G401 (cell line): ENCODE measurements at regions not wholly inside any gene's neighbourhood (a gene's known extent, or its start where the extent isn't known, plus 50 kb on each side); places are given as distances from the start of the nearest gene placed in this dataset.

ENCODE experiments used
- DNase-seq: peaks from one replicate; pipeline ENCODE4 v3.0.0-alpha.2; 2015; ENCODE audit warnings: low spot score
- in situ Hi-C: cut with HindIII; loops from 2 replicates; pipeline ENCODE4 v1.10.0; 2016; ENCODE audit warnings: low sequenced_read_pairs, mixed read lengths

DNA sequence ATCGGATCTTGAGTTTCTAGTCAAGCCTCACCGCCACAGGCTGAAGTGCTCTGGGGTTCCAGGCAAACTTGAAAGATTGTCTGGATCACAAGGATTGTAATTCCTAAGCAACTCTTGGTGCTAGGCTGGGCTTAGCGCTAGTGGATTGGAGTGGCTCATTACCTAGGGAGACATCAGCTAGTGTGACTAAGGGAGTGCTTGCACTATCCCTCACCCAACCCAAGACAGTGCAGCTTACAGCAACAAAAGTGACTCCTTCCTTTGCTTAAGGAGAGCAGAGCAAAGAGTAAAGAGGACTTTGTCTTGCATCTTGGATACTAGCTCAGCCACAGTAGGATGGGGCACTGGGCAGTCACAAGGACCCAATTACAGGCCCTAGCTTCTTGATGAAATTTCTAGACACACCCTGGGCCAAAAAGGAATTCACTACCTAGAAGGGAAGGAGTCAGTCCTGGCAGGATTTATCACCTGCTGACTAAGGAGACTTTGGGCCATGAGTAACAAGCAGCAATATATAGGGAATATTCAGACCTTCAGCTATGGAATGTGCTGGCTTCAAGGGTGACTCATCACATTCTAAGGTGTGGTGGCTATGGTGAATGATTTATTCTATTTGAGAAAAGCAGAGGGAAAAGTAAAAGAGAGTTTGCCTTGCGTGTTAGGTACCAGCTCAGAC lies 1212.4 kb downstream of the PCDH18 start:
- no peak for DNase-seq
- in situ Hi-C loops: no loop called here

DNA sequence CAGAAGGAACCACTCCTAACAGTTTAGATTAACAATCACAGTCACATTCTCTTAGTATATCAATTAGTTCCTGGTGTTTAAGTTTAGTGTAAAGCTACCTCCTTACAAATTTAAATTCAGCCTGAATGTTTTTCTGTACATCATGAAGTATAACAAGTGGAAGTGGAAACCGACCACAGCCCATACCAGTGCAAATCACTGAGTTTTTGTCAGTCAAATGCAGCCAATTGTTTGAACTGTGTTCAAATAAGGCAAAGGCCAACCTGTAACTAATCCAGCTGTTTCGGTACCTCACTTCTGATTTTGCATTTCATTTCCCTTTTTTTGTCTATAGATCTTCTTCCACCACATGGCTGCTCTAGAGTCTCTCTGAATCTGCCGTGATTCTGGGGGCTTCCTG lies 1215.3 kb downstream of the PCDH18 start:
- in situ Hi-C loops: no loop called here
- no peak for DNase-seq

DNA sequence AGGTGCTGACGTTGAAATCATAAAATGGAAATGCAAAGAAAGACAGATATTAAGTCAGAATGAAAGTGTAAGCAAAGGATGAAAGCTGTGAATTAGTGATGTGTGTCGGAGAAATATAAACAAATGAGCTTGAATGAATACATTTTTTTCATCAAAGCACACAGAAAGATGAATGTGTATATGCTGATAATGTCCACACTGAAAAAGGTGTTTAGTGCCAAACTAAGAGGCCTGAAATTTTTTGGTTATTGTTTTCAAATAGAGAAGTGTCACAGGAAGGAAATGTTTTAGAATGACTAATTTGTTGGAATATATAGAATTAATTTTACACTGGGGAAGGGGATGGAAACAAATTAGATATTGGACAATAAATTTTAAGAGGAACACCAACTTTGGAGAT lies 1217.6 kb downstream of the PCDH18 start:
- no peak for DNase-seq
- in situ Hi-C loops: no loop called here

DNA sequence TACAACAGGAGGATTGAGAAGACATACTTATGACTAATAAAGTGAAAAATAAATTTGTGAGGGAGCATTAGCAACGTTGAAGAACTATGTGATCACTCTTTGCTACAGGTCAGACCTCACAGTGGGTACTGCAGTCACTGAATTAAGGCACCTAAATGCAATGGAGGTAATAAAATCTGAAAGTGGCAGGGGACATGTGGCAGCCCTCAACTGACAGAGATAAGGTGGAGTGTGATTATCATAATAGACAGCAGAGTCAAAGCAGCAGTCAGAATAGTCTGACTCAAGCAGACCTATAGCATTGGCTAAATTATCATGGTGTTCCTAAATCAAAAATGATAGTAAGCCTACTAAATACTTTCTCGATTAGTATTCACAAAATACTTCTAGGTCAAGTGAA lies 1220.5 kb downstream of the PCDH18 start:
- in situ Hi-C loops: no loop called here
- no peak for DNase-seq

DNA sequence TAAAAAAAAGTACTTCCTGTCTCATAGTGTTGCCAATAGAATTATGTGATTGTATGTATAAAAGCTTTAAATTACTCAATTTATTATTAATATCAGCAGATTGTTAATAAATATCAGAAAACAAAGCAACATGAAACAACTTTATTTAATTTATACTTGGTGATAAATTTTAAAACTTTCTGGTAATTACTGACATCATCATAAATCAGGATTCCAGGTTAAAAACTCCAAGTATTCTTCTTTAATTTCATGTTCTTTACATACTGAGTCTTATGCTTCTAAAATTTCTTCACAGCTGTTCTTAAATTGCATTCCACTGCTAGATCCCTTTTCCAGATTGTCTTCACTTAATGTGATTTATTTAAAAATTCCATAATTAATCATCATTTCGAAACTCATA lies 1224.5 kb downstream of the PCDH18 start:
- DNase-seq: no peak
- in situ Hi-C loops: no loop called here

DNA sequence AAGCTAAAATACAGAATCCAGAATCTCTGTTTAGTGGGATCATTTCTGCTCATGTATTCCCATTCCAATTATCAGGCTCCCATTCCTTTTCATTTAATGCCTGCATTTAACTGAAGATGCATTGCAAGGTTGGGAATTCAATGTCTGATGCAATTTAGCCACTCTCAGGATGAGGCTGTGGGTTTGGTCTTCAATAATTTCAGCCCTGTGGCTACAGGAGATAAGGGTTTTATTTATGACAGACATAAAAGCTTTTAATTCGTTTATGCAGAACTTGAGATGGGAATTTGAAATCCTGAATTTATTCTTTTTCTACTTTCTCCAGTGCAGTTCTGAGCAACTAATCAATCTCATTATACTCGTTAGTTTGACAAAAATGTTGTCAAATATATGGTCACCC lies 1225.9 kb downstream of the PCDH18 start:
- in situ Hi-C loops: no loop called here
- DNase-seq: no peak

DNA sequence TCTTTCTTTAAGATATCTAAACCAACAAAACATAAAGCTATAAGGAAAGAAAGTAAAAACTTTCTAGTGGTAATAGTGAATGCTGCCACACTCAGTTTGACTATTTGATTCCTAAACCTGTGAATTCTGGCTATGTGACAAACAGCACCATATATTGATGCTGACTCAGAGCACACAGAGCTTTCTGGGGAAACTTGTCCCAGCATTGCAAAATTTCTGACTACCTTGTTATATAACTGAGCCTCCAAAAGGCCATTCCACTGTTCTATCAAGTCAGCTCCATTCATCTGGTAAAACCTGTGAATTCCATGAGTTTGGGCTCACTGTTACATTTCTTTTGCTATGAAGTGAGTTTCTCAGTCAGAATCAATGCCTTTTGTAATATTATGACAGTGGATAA lies 1229.7 kb downstream of the PCDH18 start:
- in situ Hi-C loops: no loop called here
- no peak for DNase-seq

DNA sequence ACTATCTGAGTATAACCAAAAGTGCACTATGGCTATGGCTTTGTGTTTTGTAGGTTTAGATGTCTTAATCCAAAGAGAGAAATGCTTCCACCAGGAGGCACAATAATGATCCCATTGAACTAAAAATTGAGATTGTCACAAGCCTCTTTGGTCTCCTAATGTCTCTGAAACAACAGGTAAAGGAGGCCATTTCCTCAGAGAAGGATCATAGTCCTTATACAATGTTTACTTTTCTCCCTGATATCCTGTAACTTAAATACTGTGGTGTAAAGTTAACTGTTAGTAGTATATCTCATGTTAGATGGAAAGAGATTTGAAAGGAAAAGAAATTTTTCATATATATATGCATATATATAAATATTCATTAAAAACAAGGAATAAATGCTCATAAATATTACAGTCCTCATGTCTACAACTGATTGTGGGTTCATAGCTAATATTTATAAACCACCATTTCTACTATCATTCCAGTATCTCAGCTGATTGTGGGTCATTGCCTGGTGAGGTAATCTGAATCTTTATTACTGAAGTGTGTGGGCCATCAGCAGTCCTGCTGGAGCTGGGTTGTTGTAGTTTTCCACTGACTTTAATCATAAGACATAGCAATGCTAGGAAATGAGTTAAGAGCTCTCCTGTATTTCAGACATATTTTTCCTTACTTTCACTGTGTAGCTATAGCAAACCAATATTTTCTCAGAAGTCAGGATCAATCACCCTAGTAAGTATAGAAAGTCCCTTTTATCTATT lies 1230.4 kb downstream of the PCDH18 start:
- DNase-seq: no peak
- in situ Hi-C loops: no loop called here

DNA sequence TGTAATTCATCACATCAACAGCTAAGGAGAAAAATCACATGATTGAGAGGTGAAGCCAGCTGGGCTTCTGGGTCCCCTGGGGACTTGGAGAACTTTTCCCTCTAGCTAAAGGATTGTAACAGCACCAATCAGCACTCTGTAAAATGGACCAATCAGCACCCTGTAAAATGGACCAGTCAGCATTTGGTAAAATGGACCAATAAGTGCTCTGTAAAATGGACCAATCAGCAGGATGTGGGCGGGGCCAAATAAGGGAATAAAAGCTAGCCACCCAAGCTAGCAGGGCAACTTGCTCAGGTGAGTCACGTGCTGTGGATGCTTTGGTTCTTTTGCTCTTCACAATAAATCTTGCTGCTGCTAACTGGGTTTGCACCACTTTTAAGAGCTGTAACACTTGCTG lies 1248.3 kb downstream of the PCDH18 start:
- DNase-seq: no peak
- in situ Hi-C loops: no loop called here

DNA sequence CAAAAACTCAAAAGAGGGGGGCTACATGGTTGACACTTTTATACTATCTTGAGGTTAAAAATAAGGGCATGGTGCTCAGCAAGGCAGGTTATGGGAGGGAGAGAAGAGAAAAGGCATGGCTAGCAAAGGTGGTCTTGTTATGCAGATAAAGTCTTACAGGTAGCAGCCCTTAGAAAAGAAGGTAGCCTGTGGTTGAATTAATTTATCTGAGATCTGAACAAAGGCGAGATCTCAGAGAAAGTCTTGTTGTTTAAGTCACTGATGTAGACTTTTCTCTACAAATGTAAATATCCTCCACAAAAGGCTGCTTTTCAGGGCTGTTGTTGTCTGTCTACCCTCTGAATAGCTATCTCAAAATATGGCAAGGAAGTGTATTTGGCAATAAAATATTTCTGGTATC lies 1250.4 kb downstream of the PCDH18 start:
- in situ Hi-C loops: no loop called here
- no peak for DNase-seq

DNA sequence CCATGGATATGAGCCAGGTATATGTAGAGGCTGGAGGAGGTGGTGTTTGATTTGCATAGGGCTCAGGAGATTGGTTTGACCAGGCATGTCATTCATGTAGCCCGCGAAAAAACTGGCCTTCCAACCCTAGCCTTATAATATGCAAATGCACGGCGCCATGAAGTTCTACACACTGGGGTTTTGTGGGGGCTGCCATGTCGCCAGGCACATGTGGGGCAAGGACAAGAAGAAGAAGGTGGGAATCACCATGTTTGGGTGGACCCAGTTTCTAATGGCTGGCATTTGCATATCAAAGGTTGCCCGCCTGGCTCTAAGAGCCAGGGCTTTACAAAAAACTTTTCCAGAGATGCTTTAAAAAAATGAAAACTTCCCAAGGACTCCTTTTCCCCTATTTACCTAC lies 1251.0 kb downstream of the PCDH18 start:
- DNase-seq: no peak

DNA sequence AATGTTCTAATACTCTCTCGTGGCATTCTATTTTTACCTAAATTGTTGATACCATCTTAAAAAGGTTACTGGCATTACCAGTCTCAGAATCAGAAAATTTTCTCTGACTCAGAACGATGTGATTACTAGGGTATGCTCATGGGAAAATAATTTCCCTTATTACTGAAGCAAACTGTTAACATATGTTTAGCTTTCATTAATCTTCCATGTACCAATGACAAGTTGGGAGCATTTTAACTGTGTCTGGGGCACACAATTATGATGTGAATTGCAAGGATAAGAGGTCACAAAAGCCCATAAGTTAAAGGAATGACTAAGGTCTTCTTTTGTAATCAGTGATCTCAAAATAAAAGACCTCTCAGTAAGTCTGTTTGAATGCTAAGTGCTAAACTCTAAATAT lies 1254.6 kb downstream of the PCDH18 start:
- DNase-seq: no peak
- in situ Hi-C loops: no loop called here

More for the DNA sequence above, 1251.0 kb downstream of the PCDH18 start:
- in situ Hi-C loops: no loop called here

DNA sequence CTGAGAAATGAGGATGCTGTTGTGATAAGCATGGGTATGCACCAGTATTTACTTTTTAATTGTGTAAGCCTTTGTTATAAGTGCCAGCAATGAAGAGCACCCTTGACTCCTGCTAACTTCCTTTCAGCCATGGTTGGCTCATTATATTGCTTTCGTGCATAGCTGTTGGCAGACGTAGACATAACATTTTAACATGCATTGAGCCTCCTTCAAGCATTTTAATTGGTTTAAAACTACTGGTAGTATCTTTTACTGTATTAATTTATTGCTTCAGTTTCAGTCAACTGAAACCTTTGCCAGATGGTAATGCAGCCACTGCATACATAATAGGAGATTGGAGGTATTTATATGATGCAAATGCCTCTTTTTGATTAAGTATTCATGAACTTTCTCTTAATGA lies 1285.4 kb downstream of the PCDH18 start:
- no peak for DNase-seq
- in situ Hi-C loops: no loop called here

DNA sequence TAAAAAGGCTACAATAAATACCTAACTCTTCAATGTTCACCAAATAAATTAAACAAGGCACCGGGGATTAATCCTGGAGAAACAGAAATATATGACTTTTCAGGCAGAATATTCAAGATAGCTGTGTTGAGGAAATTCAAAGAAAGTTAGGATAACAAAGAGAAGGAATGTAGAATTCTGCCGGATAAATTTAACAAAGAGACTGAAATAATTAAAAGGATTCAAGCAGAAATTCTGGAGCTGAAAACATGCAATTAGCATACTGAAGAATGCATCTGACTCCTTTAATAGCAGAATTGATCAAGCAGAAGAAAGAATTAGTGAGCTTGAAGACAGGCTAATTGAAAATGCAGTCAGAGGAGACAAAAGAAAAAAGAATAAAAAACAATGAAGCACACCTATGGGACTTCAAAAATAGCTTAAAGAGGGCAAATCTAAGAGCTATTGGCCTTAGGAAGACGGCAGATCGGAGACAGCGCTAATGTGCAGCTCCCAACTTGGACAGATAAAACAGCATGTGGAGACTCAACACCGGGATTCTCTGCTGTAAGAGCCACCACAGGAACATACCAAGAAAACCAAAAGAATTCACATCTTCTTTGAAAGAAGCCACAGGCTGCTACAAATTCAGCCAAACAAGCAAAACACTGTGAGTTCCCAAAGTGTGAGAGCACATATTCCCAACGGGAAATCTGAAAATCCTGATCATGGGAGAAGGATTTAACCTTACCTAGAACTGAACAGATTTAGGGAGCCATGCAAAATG lies 1290.9 kb downstream of the PCDH18 start:
- in situ Hi-C loops: no loop called here
- DNase-seq: no peak

DNA sequence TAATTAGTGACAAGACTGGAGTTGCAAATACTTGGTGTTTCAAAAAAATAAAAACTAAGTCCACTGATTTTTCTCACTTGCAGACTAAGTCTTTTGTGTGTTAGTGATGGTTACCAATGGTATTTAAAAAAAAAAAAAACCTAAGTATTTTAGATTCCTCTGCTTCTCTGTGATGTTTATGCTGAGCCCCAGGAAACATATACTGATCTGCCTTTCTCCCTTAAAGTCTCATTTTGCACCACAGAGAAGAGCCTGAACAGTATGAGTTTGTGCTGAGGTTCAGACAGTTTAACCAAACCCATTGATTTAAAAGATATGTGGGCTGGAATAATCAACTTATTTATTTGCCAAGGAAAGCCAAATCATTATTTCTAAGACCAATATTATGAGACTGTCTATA lies 1305.0 kb downstream of the PCDH18 start:
- in situ Hi-C loops: no loop called here
- DNase-seq: no peak

DNA sequence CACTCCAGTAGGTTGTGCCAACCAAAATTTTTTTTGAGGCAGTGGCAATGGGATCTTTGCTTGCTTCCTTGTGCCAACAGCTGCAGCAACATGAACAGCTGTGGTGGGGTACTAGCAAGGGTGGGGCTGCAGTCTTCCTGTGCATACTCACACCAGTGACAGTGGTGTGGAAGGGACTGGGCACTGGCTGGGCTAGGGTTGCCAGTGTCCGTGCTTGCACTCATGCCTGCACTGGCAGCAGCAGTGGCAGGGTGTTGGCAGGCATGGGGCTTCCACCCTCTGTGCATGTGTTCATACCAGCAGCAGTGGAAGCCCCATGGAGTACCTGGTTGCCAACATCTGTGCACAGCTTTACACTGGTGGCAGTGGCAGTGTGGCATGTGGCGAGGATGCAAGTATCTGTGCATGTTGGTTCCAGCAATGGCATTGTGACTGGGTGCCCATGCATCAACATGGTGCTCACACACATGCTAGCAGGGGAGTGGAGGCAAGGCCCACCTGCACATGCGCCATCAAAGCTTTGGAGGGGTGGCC lies 1312.6 kb downstream of the PCDH18 start:
- no peak for DNase-seq
- in situ Hi-C loops: no loop called here

DNA sequence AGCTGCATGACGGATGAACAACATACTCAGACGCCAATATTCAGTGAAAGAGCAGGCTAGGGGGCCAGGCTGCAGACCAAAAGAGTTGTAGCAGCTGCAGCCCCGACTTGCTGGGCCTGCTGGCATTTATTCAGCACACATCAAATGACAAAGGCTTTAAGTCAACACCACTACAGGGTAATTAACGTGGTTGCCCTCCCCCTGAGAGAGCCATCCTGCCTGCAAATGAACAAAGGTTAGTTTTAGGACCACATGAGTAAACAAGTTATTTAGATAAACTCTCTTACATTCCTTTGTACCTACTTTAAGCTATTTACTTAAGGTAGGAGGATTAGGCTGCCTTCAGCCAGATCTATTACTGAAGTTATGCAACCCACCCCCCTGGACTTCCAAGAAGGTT lies 1329.1 kb downstream of the PCDH18 start:
- no peak for DNase-seq
- in situ Hi-C loops: no loop called here

DNA sequence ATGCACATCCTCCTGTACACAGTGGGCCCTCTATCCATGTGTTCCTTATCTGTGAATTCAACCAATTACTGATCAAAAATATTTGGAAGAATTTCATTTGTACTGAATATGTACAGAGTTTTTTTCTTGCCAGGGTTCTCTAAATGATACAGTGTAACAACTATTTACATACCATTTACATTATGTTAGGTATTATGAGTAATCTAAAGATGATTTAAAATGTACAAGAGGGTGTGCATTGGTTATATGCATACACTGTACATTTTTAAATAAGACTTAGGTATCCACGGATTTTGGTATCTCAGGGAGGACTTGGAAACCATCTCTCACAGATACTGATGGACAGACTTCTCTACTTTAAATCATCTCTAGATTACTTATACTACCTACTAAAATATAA lies 1333.9 kb downstream of the PCDH18 start:
- DNase-seq: no peak
- in situ Hi-C loops: no loop called here

DNA sequence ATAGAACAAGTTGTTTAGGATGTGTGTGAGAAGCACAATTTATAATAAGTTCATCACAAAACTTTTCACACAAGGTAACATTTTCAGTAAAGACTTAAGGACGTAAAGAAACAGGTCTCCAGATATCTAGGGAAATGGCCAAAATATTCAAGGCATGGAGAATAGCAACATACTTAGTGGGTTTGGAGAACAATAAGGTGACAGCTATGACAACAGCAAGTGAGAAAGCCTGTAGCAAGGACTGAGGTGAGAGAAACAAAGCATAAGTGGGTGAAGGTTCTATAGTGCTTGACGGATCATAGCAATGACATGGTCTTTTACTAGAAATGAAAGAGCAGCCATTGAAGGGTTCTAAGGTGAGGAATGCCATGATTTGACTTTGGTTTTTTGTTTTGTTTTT lies 1337.3 kb downstream of the PCDH18 start:
- DNase-seq: no peak
- in situ Hi-C loops: no loop called here

DNA sequence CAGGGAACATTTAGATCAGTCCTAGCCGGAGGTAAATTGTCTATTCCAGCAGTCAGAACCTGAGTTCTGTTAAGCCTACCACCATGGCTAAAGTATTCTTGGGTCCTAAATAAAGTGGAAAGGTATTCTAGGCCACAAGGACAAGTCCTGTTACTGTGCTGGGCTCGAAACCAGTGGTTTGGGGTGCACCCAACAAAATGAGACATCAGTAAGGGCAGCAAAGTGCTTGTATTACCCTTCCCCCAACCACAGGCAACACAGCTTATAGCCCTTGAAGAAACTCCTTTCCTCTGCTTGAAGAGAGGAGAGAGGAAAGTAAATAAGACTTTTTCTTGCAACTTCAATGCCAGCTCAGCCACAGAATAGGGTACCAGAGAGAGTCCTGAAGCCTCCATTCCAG lies 1345.6 kb downstream of the PCDH18 start:
- in situ Hi-C loops: no loop called here
- DNase-seq: no peak
